H9 (cell line): ENCODE measurements at regions not wholly inside any gene's neighbourhood (a gene's known extent, or its start where the extent isn't known, plus 50 kb on each side); places are given as distances from the start of the nearest gene placed in this dataset.

Experiments
- DNase-seq: peaks from one replicate; pipeline ENCODE4 v3.0.0-alpha.2; 2017
- H2AFZ ChIP-seq: one replicate; pipeline ENCODE4 v1.6.1; 2013; ENCODE audit warnings: mild to moderate bottlenecking, low read length, control low read depth, moderate library complexity
- H2AK5ac ChIP-seq: 2 replicates; pipeline ENCODE4 v1.6.1; 2013; ENCODE audit warnings: low read length, control low read depth, mixed read lengths; ENCODE audit not compliant: insufficient read length
- H2BK120ac ChIP-seq: one replicate; pipeline ENCODE4 v1.6.1; 2013; ENCODE audit warnings: low read depth, mild to moderate bottlenecking, low read length, control low read depth, inconsistent platforms; ENCODE audit not compliant: poor library complexity, severe bottlenecking
- H2BK12ac ChIP-seq: 2 replicates; pipeline ENCODE4 v1.6.1; 2013; ENCODE audit warnings: low read length, control low read depth, mixed read lengths, low read depth; ENCODE audit not compliant: insufficient read length
- H2BK15ac ChIP-seq: 2 replicates; pipeline ENCODE4 v1.6.1; 2013; ENCODE audit warnings: low read depth, low read length, control low read depth
- H2BK20ac ChIP-seq: one replicate; pipeline ENCODE4 v1.6.1; 2013; ENCODE audit warnings: low read depth, mild to moderate bottlenecking, low read length, control low read depth, inconsistent platforms; ENCODE audit not compliant: poor library complexity, severe bottlenecking
- H2BK5ac ChIP-seq: 2 replicates; pipeline ENCODE4 v1.6.1; 2013; ENCODE audit warnings: low read length, control low read depth, mixed read lengths; ENCODE audit not compliant: insufficient read length
- H3K14ac ChIP-seq: 2 replicates; pipeline ENCODE4 v1.6.1; 2013; ENCODE audit warnings: low read length, control low read depth; ENCODE audit not compliant: insufficient read depth
- H3K18ac ChIP-seq: 2 replicates; pipeline ENCODE4 v1.6.1; 2013; ENCODE audit warnings: low read depth, mild to moderate bottlenecking, mixed read lengths, low read length, control low read depth; ENCODE audit not compliant: insufficient read length
- H3K23ac ChIP-seq: 2 replicates; pipeline ENCODE4 v1.6.1; 2013; ENCODE audit warnings: low read length, control low read depth, mixed read lengths, low read depth; ENCODE audit not compliant: insufficient read length
- H3K23me2 ChIP-seq: 2 replicates; pipeline ENCODE4 v1.6.1; 2013; ENCODE audit warnings: low read depth, mild to moderate bottlenecking, mixed read lengths, low read length, control low read depth; ENCODE audit not compliant: insufficient read length, poor library complexity, severe bottlenecking
- H3K27ac ChIP-seq: 2 replicates; pipeline ENCODE4 v1.5.1; 2013; ENCODE audit warnings: low read length, control low read depth, mixed read lengths, low read depth; ENCODE audit not compliant: insufficient read length
- H3K27me3 ChIP-seq: 2 replicates; pipeline ENCODE4 v1.6.1; 2013; ENCODE audit warnings: low read length, control low read depth, inconsistent platforms; ENCODE audit not compliant: insufficient read depth
- H3K4ac ChIP-seq: 2 replicates; pipeline ENCODE4 v1.6.1; 2013; ENCODE audit warnings: low read depth, mild to moderate bottlenecking, control low read depth, inconsistent platforms, low read length, moderate library complexity
- H3K4me1 ChIP-seq: 2 replicates; pipeline ENCODE4 v1.6.1; 2013; ENCODE audit warnings: low read length, control low read depth, inconsistent platforms; ENCODE audit not compliant: insufficient read depth
- H3K4me2 ChIP-seq: 2 replicates; pipeline ENCODE4 v1.6.1; 2013; ENCODE audit warnings: low read length, control low read depth, mixed read lengths; ENCODE audit not compliant: insufficient read length, insufficient read depth
- H3K56ac ChIP-seq: 2 replicates; pipeline ENCODE4 v1.6.1; 2013; ENCODE audit warnings: low read depth, mild to moderate bottlenecking, mixed read lengths, low read length, control low read depth; ENCODE audit not compliant: insufficient read length
- H3K79me1 ChIP-seq: 2 replicates; pipeline ENCODE4 v1.6.1; 2013; ENCODE audit warnings: low read depth, mild to moderate bottlenecking, moderate library complexity, low read length, control low read depth, inconsistent platforms; ENCODE audit not compliant: insufficient read depth, poor library complexity, severe bottlenecking
- H3K79me2 ChIP-seq: 2 replicates; pipeline ENCODE4 v1.6.1; 2013; ENCODE audit warnings: low read length, control low read depth, inconsistent platforms; ENCODE audit not compliant: insufficient read depth
- H3K9ac ChIP-seq: 2 replicates; pipeline ENCODE4 v1.6.1; 2013; ENCODE audit warnings: low read length, control low read depth, mixed read lengths; ENCODE audit not compliant: insufficient read length; ENCODE audit errors: extremely low read depth
- H3K9me3 ChIP-seq: one replicate; pipeline ENCODE4 v1.6.1; 2013; ENCODE audit warnings: low read depth, low read length, inconsistent platforms; ENCODE audit not compliant: control insufficient read depth
- H3T11ph ChIP-seq: one replicate; pipeline ENCODE4 v1.6.1; 2013; ENCODE audit warnings: mild to moderate bottlenecking, low read length, control low read depth, inconsistent platforms
- H4K20me1 ChIP-seq: one replicate; pipeline ENCODE4 v1.6.1; 2013; ENCODE audit not compliant: control insufficient read depth, insufficient read length, insufficient read depth
- H4K5ac ChIP-seq: 2 replicates; pipeline ENCODE4 v1.6.1; 2013; ENCODE audit warnings: low read depth, mild to moderate bottlenecking, mixed read lengths, low read length, control low read depth; ENCODE audit not compliant: insufficient read length
- H4K8ac ChIP-seq: replicated peaks from 2 replicates; pipeline ENCODE4 v1.6.1; 2013; ENCODE audit warnings: low read length, control low read depth, mixed read lengths, low read depth; ENCODE audit not compliant: insufficient read length
- H4K91ac ChIP-seq: 2 replicates; pipeline ENCODE4 v1.6.1; 2013; ENCODE audit warnings: low read depth, mild to moderate bottlenecking, moderate library complexity, mixed read lengths, low read length, control low read depth; ENCODE audit not compliant: insufficient read length
- H3K27ac Mint-ChIP-seq, 3 experiments: 2 replicates in 2 of 3; 3 replicates in 1 of 3; pipeline ENCODE4 v1.8.0; 2020 to 2021; ENCODE audit warnings: mixed read lengths in 3 of 3, mild to moderate bottlenecking in 1 of 3, moderate library complexity in 1 of 3
- H3K27me3 Mint-ChIP-seq: 2 replicates; pipeline ENCODE4 v1.8.0; 2021; ENCODE audit warnings: low read depth, mild to moderate bottlenecking, moderate library complexity, mixed read lengths
- H3K36me3 Mint-ChIP-seq, 3 experiments: 2 replicates in 2 of 3; 3 replicates in 1 of 3; pipeline ENCODE4 v1.8.0; 2020 to 2021; ENCODE audit warnings: low read depth in 3 of 3, mixed read lengths in 3 of 3; ENCODE audit not compliant: insufficient read depth in 1 of 3
- H3K4me1 Mint-ChIP-seq, 2 experiments: 2 replicates each; pipeline ENCODE4 v1.8.0; 2020; ENCODE audit warnings: mixed read lengths in 2 of 2
- H3K4me3 Mint-ChIP-seq, 2 experiments: 2 replicates in 1 of 2; 3 replicates in 1 of 2; pipeline ENCODE4 v1.8.0; 2020 to 2021; ENCODE audit warnings: mild to moderate bottlenecking in 2 of 2, mixed read lengths in 2 of 2, moderate library complexity in 1 of 2
- H3K9me3 Mint-ChIP-seq, 2 experiments: 2 replicates in 1 of 2; 3 replicates in 1 of 2; pipeline ENCODE4 v1.8.0; 2020; ENCODE audit warnings: mild to moderate bottlenecking in 2 of 2, mixed read lengths in 2 of 2, moderate library complexity in 1 of 2
- CTCF ChIP-seq: fragments of 200-600 bp; sonication (generic); conservative IDR thresholded peaks from 3 replicates; pipeline ENCODE4 v1.8.0; 2021; ENCODE audit warnings: antibody characterized with exemption, mild to moderate bottlenecking
- WGBS: extraction: QIAGEN DNeasy Blood & Tissue Kit; methylation state at CpG from one replicate; pipeline ENCODE4 v1.1.7; 2013; ENCODE audit warnings: missing lambda C conversion rate, low lambda C conversion rate, mixed read lengths; ENCODE audit not compliant: insufficient read length; ENCODE audit errors: extremely low coverage; 5-methylcytosine and 5-hydroxymethylcytosine counted together

GRCh38 chr10:78656417-78657162 lies 412.2 kb upstream of the ZMIZ1 start:
- Histone ChIP-seq H3K27ac (no peak overlapping the region), H3K79me2 (no peaks in the 10 kb centered on the region), H4K5ac (no peak overlapping the region), H2AFZ (no peak overlapping the region), H3K79me1 (no peaks in the 10 kb centered on the region), H3K18ac (no peak overlapping the region), H3K4me1 (no peaks in the 10 kb centered on the region), H3K23me2 (no peaks in the 10 kb centered on the region), H3K4me2 (no peak overlapping the region), H2BK5ac (no peak overlapping the region), H3K56ac (no peak overlapping the region), H3T11ph (no peak overlapping the region), H3K14ac (no peak overlapping the region), H3K23ac (no peak overlapping the region), H3K9me3 (no peaks in the 10 kb centered on the region), H2BK15ac (no peak overlapping the region), H2BK12ac (no peak overlapping the region), H3K9ac (no peak overlapping the region), H2AK5ac (no peak overlapping the region), H2BK120ac (no peak overlapping the region), H4K20me1 (no peaks in the 10 kb centered on the region), H4K8ac (no peak overlapping the region), H4K91ac (no peak overlapping the region), H3K4ac (no peak overlapping the region), H2BK20ac (no peak overlapping the region), H3K27me3 (no peaks in the 10 kb centered on the region)
- H3K27me3 Mint-ChIP-seq, result peaks cover 17% of the 10 kb centered on the region
- WGBS, result no CpG with 5 or more reads among the region's 29 CpGs
- TF ChIP-seq CTCF, result no peak
- no peak overlapping the region for H3K27ac Mint-ChIP-seq
- DNase-seq, result no peak
- H3K4me1 Mint-ChIP-seq, result no peaks in the 10 kb centered on the region; a peak in 1 of 4 replicates
- H3K36me3 Mint-ChIP-seq, result no peaks in the 10 kb centered on the region
- H3K9me3 Mint-ChIP-seq, result no peaks in the 10 kb centered on the region
- H3K4me3 Mint-ChIP-seq, result no peak overlapping the region
